ENCODE measurements at regions not wholly inside any gene's neighbourhood (a gene's known extent, or its start where the extent isn't known, plus 50 kb on each side); places are given as distances from the start of the nearest gene placed in this dataset.

DNA sequence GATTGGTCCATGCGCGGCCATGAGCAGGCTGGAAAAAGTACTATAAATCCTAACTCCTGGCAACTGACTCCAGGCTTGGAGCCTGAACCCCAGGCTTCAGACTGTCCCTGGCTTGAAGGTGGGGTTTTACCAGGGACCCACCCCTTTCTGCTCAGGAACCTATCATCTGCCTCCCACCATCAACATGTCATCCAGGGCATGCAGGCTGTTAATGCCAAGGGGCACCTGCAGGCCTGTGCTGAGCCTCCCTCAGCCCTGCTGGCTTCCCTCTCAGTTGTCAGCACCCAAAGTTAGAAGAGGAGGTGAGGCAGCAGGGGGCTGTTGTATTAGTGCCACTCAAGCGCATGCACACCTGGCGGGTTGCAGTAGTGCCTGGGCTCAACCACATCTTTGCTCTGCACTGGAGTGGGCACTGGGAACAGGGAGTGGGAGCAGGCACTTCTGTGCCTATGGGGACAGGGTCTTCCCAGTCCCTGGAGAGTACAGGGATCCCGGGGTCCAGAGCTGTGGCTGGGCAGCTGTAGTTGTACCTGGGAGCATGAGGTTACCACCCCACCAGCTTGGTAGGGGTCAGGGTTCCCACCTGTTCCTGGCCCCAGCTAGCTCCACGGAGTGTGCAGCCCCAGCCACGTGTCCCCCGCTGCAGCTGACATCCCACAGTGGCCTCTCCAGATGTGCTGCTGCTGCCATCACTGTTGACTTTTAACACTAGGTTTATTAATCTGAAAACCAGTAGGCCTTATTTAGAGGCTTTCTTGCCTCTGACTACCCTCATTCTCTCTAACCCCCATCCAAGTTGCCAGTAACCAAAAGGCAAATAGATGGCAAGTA, 306.2 kb upstream of the RIOK2 start:
- no peak overlapping the region for H3K4me2 ChIP-seq (replicated peaks; ENCODE audit: extremely low read depth, low read length, poor library complexity, severe bottlenecking)
- H3K9me3 Mint-ChIP-seq = peaks cover 0 to 13% (median 2%) of the 10 kb centered on the region in 7 donors
- no peak for TF ChIP-seq CTCF (IDR thresholded peaks at IDR 0.05)
- H3K4me3 ChIP-seq (replicated peaks in 1 of 3; ENCODE audit: low read depth in 2 of 3, low read length in 3 of 3) = no peak overlapping the region
- no peaks in the 10 kb centered on the region for H3K36me3 ChIP-seq (replicated peaks in 1 of 2; ENCODE audit: control insufficient read depth in 1 of 2, insufficient read depth in 2 of 2, low read length in 2 of 2)
- H3K36me3 Mint-ChIP-seq = no peaks in the 10 kb centered on the region
- H3K27ac Mint-ChIP-seq = no peak overlapping the region
- H3K79me2 ChIP-seq (ENCODE audit: insufficient read depth, low read length) = no peaks in the 10 kb centered on the region
- no peaks in the 10 kb centered on the region for H3K27me3 Mint-ChIP-seq (ENCODE audit: low read depth in 3 of 3)
- peaks cover 0 to 14% of the 10 kb centered on the region in 2 donors for H3K9me3 ChIP-seq (replicated peaks in 1 of 2; ENCODE audit: control insufficient read depth in 1 of 2, insufficient read depth in 1 of 2, low read length in 2 of 2)
- 86% methylated on average over 5 of the region's 8 CpGs for WGBS (ENCODE audit: insufficient coverage)
- DNase-seq = no peak
- H3K4me1 Mint-ChIP-seq = no peaks in the 10 kb centered on the region
- no peaks in the 10 kb centered on the region for H3K27me3 ChIP-seq (ENCODE audit: control insufficient read depth in 2 of 2, insufficient read depth in 2 of 2, low read length in 2 of 2)
- H2AFZ ChIP-seq (ENCODE audit: insufficient read depth, low read depth, low read length, poor library complexity, severe bottlenecking) = no peak overlapping the region
- H3K9ac ChIP-seq (ENCODE audit: insufficient read depth, low read length, poor library complexity, severe bottlenecking) = no peak overlapping the region
- intact Hi-C loops (cut with micrococcal nuclease) = no loop called here
- H4K20me1 ChIP-seq (ENCODE audit: insufficient read depth, low read length) = no peaks in the 10 kb centered on the region
- no peak overlapping the region for H3K27ac ChIP-seq (ENCODE audit: low read depth in 1 of 2, low read length in 2 of 2)
- no peak overlapping the region for H3K4me3 Mint-ChIP-seq
- H3K4me1 ChIP-seq (ENCODE audit: control insufficient read depth in 1 of 2, insufficient read depth in 2 of 2, low read length in 2 of 2) = no peaks in the 10 kb centered on the region

GRCh38 chr5:97494465-97494864, 311.4 kb upstream of the RIOK2 start:
- Mint-ChIP-seq H3K4me1 (no peaks in the 10 kb centered on the region), H3K27me3 (ENCODE audit: low read depth in 3 of 3) (peaks cover 0 to 3% (median 0%) of the 10 kb centered on the region in 3 donors), H3K4me3 (no peak overlapping the region), H3K27ac (no peak overlapping the region), H3K36me3 (no peaks in the 10 kb centered on the region), H3K9me3 (peaks cover 0 to 2% (median 0%) of the 10 kb centered on the region in 7 donors)
- Histone ChIP-seq H4K20me1 (ENCODE audit: insufficient read depth, low read length) (no peaks in the 10 kb centered on the region), H3K79me2 (ENCODE audit: insufficient read depth, low read length) (no peaks in the 10 kb centered on the region), H2AFZ (ENCODE audit: insufficient read depth, low read depth, low read length, poor library complexity, severe bottlenecking) (no peak overlapping the region), H3K27ac (ENCODE audit: low read depth in 1 of 2, low read length in 2 of 2) (no peak overlapping the region), H3K27me3 (ENCODE audit: control insufficient read depth in 2 of 2, insufficient read depth in 2 of 2, low read length in 2 of 2) (no peaks in the 10 kb centered on the region), H3K36me3 (replicated peaks in 1 of 2; ENCODE audit: control insufficient read depth in 1 of 2, insufficient read depth in 2 of 2, low read length in 2 of 2) (no peaks in the 10 kb centered on the region), H3K9me3 (replicated peaks in 1 of 2; ENCODE audit: control insufficient read depth in 1 of 2, insufficient read depth in 1 of 2, low read length in 2 of 2) (no peaks in the 10 kb centered on the region), H3K4me3 (replicated peaks in 1 of 3; ENCODE audit: low read depth in 2 of 3, low read length in 3 of 3) (no peak overlapping the region), H3K4me1 (ENCODE audit: control insufficient read depth in 1 of 2, insufficient read depth in 2 of 2, low read length in 2 of 2) (no peaks in the 10 kb centered on the region), H3K4me2 (replicated peaks; ENCODE audit: extremely low read depth, low read length, poor library complexity, severe bottlenecking) (no peak overlapping the region), H3K9ac (ENCODE audit: insufficient read depth, low read length, poor library complexity, severe bottlenecking) (no peak overlapping the region)
- no peak for DNase-seq
- TF ChIP-seq CTCF (IDR thresholded peaks at IDR 0.05) = no peak
- WGBS (ENCODE audit: insufficient coverage) = 91% methylated on average over 3 of the region's 3 CpGs
- intact Hi-C loops (cut with micrococcal nuclease) = no loop called here
